Endothelial cell of hepatic sinusoid (primary cell): ENCODE measurements at regions not wholly inside any gene's neighbourhood (a gene's known extent, or its start where the extent isn't known, plus 50 kb on each side); places are given as distances from the start of the nearest gene placed in this dataset.

Experiments used
- in situ Hi-C: cut with HindIII; loops from 2 replicates; pipeline ENCODE4 v1.10.0; 2017; ENCODE audit warnings: low sequenced_read_pairs

DNA sequence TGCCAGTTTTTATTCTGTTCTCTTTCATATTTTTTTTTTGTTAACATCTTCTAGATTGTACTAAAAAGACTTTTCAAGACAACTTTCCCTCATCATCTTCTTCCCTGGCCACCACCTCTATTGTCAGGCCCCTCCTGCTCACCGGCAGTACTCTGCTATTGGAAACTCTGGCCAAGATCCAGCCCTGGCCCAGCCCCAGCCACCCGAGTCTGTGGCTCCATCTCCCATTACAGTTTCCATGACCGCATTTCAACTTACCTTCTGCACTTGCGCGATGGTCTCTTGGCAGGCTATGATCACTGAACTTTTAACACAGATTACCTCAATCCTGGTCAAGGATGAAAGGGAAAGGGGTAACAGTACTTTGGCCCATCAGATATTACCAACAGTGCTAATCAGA, 137.7 kb upstream of the POM121L12 start:
- in situ Hi-C loops, result no loop called here

DNA sequence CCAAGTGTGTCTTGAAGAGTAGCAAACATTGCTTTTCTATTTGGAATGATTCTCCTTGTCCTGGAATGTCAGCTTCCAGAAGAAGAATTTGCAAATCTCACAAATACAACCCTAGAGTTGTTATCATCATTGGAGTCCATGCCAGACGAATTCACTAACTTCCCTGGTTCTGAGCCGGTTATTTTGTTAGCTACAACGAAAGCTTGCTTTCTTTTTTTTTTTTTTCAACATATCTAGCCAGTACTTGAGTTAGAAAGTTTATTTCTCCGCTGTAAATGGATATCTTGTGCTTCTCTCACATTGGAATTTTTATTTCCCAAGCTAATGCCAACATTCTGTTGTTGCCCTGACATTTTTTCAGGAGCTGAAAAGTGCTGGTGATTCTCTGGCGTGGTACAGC, 138.1 kb upstream of the POM121L12 start:
- in situ Hi-C loops, result no loop called here

GRCh38 chr7:52877240-52877639, 158.2 kb upstream of the POM121L12 start:
- in situ Hi-C loops, result no loop called here

- in situ Hi-C loops, result no loop called here
These were observed 159.0 kb upstream of the POM121L12 start for GRCh38 chr7:52876402-52876801.

- in situ Hi-C loops, result no loop called here
These were observed 171.8 kb upstream of the POM121L12 start for GRCh38 chr7:52863652-52864051.

DNA sequence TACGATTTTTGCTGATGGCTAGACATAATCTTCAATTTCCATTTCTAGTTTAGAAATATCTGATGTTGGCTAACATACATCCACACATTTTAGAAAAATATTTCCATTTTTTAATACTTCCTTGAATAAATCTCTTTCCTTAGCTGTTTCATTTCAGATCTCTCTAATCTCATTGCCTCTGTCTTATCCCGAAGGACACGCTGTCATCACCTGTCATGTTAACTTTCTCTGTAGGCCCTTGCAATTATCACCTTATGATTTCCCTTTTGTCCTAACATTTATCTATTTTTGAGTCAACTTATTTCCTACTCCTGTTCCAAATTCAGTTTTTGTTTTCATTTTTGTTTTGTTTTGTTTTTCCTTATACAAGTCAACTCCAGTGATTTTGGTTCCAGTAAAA, 173.1 kb upstream of the POM121L12 start:
- in situ Hi-C loops, result no loop called here

DNA sequence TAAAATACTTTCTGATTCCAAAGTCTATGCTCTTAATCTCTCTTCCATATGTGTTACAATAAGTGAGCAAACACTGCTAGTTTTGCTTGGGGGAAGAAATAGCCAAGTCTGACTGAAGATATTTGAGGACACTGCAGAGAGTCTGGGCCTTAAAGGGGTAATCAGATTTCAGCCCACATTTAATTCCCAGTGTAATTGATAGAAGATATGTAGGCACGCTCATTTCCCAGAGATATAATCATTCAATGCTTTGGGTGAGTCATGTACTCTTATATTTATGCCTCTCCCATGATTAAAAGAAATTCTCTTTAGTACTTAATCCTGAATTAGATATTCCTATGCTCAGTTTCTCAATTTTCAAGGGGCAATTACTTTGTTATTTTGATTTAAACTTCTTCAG, 178.1 kb upstream of the POM121L12 start:
- in situ Hi-C loops, result no loop called here

GRCh38 chr7:52854681-52855080, 180.8 kb upstream of the POM121L12 start:
- in situ Hi-C loops, result no loop called here

- in situ Hi-C loops, result no loop called here
These were observed 183.9 kb upstream of the POM121L12 start for GRCh38 chr7:52851547-52851946.

- in situ Hi-C loops, result no loop called here
These were observed 192.0 kb upstream of the POM121L12 start for GRCh38 chr7:52843436-52843835.

GRCh38 chr7:52842202-52842900, 193.1 kb upstream of the POM121L12 start:
- in situ Hi-C loops, result no loop called here

DNA sequence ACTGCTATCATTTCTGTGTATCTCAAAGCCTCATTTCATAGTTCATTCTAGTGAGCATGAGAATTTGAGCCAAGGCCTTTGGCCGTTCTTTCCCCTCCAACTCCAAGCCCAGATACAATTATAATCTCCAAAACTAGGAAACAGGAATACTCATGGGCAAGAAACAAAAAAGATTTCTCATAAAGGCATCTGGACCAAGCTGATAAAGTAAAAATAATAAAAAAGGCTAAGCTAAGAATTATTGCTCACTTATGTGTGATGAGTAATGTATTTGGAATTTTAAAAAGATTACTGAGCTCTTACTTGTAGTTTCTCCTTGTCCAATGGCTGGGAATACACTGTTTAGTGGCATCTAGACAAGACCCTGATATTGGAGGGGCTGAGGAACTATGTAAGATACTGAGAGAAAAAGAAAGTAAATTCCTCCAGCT, 196.4 kb upstream of the POM121L12 start:
- in situ Hi-C loops, result no loop called here

- in situ Hi-C loops, result no loop called here
These were observed 204.1 kb upstream of the POM121L12 start for GRCh38 chr7:52831321-52831720.

- in situ Hi-C loops, result no loop called here
These were observed 204.6 kb upstream of the POM121L12 start for GRCh38 chr7:52830801-52831200.

- in situ Hi-C loops, result no loop called here
These were observed 208.7 kb upstream of the POM121L12 start for GRCh38 chr7:52826515-52827265.

DNA sequence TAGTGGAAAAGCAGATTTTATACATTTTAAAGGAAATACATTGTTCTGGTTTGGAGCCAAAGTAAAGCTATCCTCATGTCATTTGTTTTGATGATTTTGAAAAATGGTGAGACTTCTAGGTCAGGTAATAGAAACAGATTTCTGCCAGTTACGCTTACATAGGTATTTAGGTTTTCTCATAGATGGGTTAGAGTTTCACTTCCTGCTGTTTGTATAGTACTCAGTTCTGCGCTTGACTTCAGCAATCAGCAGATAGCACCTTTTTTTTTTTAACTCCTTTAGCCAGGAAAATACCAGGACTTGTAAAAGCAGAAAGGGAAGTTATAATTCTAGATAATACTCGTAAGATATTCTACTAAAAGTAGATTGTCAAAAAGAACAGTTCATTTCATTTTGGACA, 209.8 kb upstream of the POM121L12 start:
- in situ Hi-C loops, result no loop called here

- in situ Hi-C loops, result no loop called here
These were observed 223.9 kb upstream of the POM121L12 start for GRCh38 chr7:52811537-52811936.

GRCh38 chr7:52799817-52800216, 235.6 kb upstream of the POM121L12 start:
- in situ Hi-C loops, result no loop called here

- in situ Hi-C loops, result no loop called here
These were observed 237.6 kb upstream of the POM121L12 start for GRCh38 chr7:52797801-52798200.

DNA sequence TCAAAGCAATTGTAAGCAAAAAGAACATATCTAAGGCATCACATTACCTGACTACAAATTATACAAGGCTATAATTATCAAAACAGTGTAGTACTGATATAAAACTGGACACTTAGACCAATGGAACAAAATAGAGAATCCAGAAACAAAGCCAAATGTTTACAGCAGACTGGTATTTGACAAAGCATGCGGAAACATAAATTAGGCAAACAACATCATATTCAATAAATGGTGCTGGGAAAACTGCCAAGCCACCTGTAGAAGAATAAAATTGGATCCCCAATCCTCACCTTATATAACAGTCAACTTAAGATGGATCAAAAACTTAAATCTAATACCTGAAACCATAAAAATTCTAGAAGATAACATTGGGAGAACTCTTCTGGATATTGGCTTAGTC, 240.8 kb upstream of the POM121L12 start:
- in situ Hi-C loops, result no loop called here

GRCh38 chr7:52791176-52791700, 244.2 kb upstream of the POM121L12 start:
- in situ Hi-C loops, result no loop called here

- in situ Hi-C loops, result no loop called here
These were observed 249.3 kb upstream of the POM121L12 start for GRCh38 chr7:52786174-52786573.
